Mucosa of gallbladder (tissue), 1 donor: ENCODE measurements at regions not wholly inside any gene's neighbourhood (a gene's known extent, or its start where the extent isn't known, plus 50 kb on each side); places are given as distances from the start of the nearest gene placed in this dataset.
"Not testable (repeated sequence)": the region's sequence is repeated elsewhere in the genome, so short reads cannot be mapped to it uniquely, and the experiment has no call there.

ENCODE experiments used
- DNase-seq: peaks from one replicate; pipeline ENCODE4 v3.0.0-alpha.2; 2020; ENCODE audit warnings: low spot score
- donor health status: DM: no; HTN: no; CAD: no.

GRCh38 chr6:2302482-2302881 is 57.1 kb upstream of the GMDS start:
- not testable (repeated sequence) for DNase-seq

- DNase-seq = no peak
Measured at GRCh38 chr6:2296781-2297180, 51.4 kb upstream of the GMDS start.
